ENCODE measurements at regions not wholly inside any gene's neighbourhood (a gene's known extent, or its start where the extent isn't known, plus 50 kb on each side); places are given as distances from the start of the nearest gene placed in this dataset.

GRCh38 chr21:27647401-27647800 is 680.5 kb upstream of the ADAMTS5 start:
- TF ChIP-seq CTCF (IDR thresholded peaks at IDR 0.05; ENCODE audit: borderline replicate concordance, extremely low read depth, low read length, poor library complexity, severe bottlenecking) (no peak), EZH2 (IDR thresholded peaks at IDR 0.05; ENCODE audit: borderline replicate concordance, low read depth, low read length, severe bottlenecking) (no peak)
- DNase-seq (no peak), ATAC-seq (ENCODE audit: insufficient read depth, low read depth) (no peak)
- H3K9me3 ChIP-seq (ENCODE audit: insufficient read depth, low read length, severe bottlenecking), result no peaks in the 10 kb centered on the region
- no peaks in the 10 kb centered on the region for H4K20me1 ChIP-seq (ENCODE audit: insufficient read depth, low read length)
- no peaks in the 10 kb centered on the region for H3K27me3 ChIP-seq (ENCODE audit: insufficient read depth, low read length, poor library complexity)
- no peak overlapping the region for H3K4me3 ChIP-seq (ENCODE audit: low read depth in 1 of 2, low read length in 2 of 2)
- H3K79me2 ChIP-seq (ENCODE audit: insufficient read depth, low read length), result no peaks in the 10 kb centered on the region
- no peaks in the 10 kb centered on the region for H3K36me3 ChIP-seq (ENCODE audit: insufficient read depth, low read length)
- no peak overlapping the region for H3K9ac ChIP-seq (ENCODE audit: low read depth, low read length)
- no peak overlapping the region for H3K27ac ChIP-seq (ENCODE audit: low read length)
- H3K4me2 ChIP-seq (ENCODE audit: insufficient read depth, low read length), result no peak overlapping the region
- H3K4me1 ChIP-seq (ENCODE audit: insufficient read depth, low read length), result no peaks in the 10 kb centered on the region
- no peak overlapping the region for H2AFZ ChIP-seq (ENCODE audit: low read depth, low read length)

GRCh38 chr21:27646691-27647090 is 679.8 kb upstream of the ADAMTS5 start:
- ATAC-seq (ENCODE audit: insufficient read depth, low read depth) (no peak), DNase-seq (no peak)
- TF ChIP-seq CTCF (IDR thresholded peaks at IDR 0.05; ENCODE audit: borderline replicate concordance, extremely low read depth, low read length, poor library complexity, severe bottlenecking) (no peak), EZH2 (IDR thresholded peaks at IDR 0.05; ENCODE audit: borderline replicate concordance, low read depth, low read length, severe bottlenecking) (no peak)
- Histone ChIP-seq H3K27ac (ENCODE audit: low read length) (no peak overlapping the region), H2AFZ (ENCODE audit: low read depth, low read length) (no peak overlapping the region), H3K27me3 (ENCODE audit: insufficient read depth, low read length, poor library complexity) (no peaks in the 10 kb centered on the region), H3K36me3 (ENCODE audit: insufficient read depth, low read length) (no peaks in the 10 kb centered on the region), H3K4me1 (ENCODE audit: insufficient read depth, low read length) (no peaks in the 10 kb centered on the region), H3K9me3 (ENCODE audit: insufficient read depth, low read length, severe bottlenecking) (no peaks in the 10 kb centered on the region), H3K4me2 (ENCODE audit: insufficient read depth, low read length) (no peak overlapping the region), H3K9ac (ENCODE audit: low read depth, low read length) (no peak overlapping the region), H4K20me1 (ENCODE audit: insufficient read depth, low read length) (no peaks in the 10 kb centered on the region), H3K79me2 (ENCODE audit: insufficient read depth, low read length) (no peaks in the 10 kb centered on the region), H3K4me3 (ENCODE audit: low read depth in 1 of 2, low read length in 2 of 2) (no peak overlapping the region)

- ATAC-seq (ENCODE audit: insufficient read depth, low read depth) (no peak), DNase-seq (no peak)
- H2AFZ ChIP-seq (ENCODE audit: low read depth, low read length), result no peak overlapping the region
- H3K79me2 ChIP-seq (ENCODE audit: insufficient read depth, low read length), result no peaks in the 10 kb centered on the region
- no peak overlapping the region for H3K27ac ChIP-seq (ENCODE audit: low read length)
- no peaks in the 10 kb centered on the region for H3K27me3 ChIP-seq (ENCODE audit: insufficient read depth, low read length, poor library complexity)
- H3K9ac ChIP-seq (ENCODE audit: low read depth, low read length), result no peak overlapping the region
- H4K20me1 ChIP-seq (ENCODE audit: insufficient read depth, low read length), result no peaks in the 10 kb centered on the region
- TF ChIP-seq CTCF (IDR thresholded peaks at IDR 0.05; ENCODE audit: borderline replicate concordance, extremely low read depth, low read length, poor library complexity, severe bottlenecking) (no peak), EZH2 (IDR thresholded peaks at IDR 0.05; ENCODE audit: borderline replicate concordance, low read depth, low read length, severe bottlenecking) (no peak)
- no peaks in the 10 kb centered on the region for H3K4me1 ChIP-seq (ENCODE audit: insufficient read depth, low read length)
- H3K9me3 ChIP-seq (ENCODE audit: insufficient read depth, low read length, severe bottlenecking), result no peaks in the 10 kb centered on the region
- no peak overlapping the region for H3K4me3 ChIP-seq (ENCODE audit: low read depth in 1 of 2, low read length in 2 of 2)
- H3K36me3 ChIP-seq (ENCODE audit: insufficient read depth, low read length), result no peaks in the 10 kb centered on the region
- H3K4me2 ChIP-seq (ENCODE audit: insufficient read depth, low read length), result no peak overlapping the region
These were observed 679.2 kb upstream of the ADAMTS5 start for GRCh38 chr21:27646056-27646455.

GRCh38 chr21:27645285-27645684 is 678.4 kb upstream of the ADAMTS5 start:
- ATAC-seq (ENCODE audit: insufficient read depth, low read depth) (no peak), DNase-seq (no peak)
- Histone ChIP-seq H3K36me3 (ENCODE audit: insufficient read depth, low read length) (no peaks in the 10 kb centered on the region), H2AFZ (ENCODE audit: low read depth, low read length) (no peak overlapping the region), H3K27ac (ENCODE audit: low read length) (no peak overlapping the region), H3K4me3 (ENCODE audit: low read depth in 1 of 2, low read length in 2 of 2) (no peak overlapping the region), H3K9ac (ENCODE audit: low read depth, low read length) (no peak overlapping the region), H3K79me2 (ENCODE audit: insufficient read depth, low read length) (no peaks in the 10 kb centered on the region), H3K9me3 (ENCODE audit: insufficient read depth, low read length, severe bottlenecking) (no peaks in the 10 kb centered on the region), H4K20me1 (ENCODE audit: insufficient read depth, low read length) (no peaks in the 10 kb centered on the region), H3K27me3 (ENCODE audit: insufficient read depth, low read length, poor library complexity) (no peaks in the 10 kb centered on the region), H3K4me2 (ENCODE audit: insufficient read depth, low read length) (no peak overlapping the region), H3K4me1 (ENCODE audit: insufficient read depth, low read length) (no peaks in the 10 kb centered on the region)
- no peak for TF ChIP-seq EZH2 (IDR thresholded peaks at IDR 0.05; ENCODE audit: borderline replicate concordance, low read depth, low read length, severe bottlenecking)
- no peak for TF ChIP-seq CTCF (IDR thresholded peaks at IDR 0.05; ENCODE audit: borderline replicate concordance, extremely low read depth, low read length, poor library complexity, severe bottlenecking)
